WTC11 (cell line): ENCODE measurements at regions not wholly inside any gene's neighbourhood (a gene's known extent, or its start where the extent isn't known, plus 50 kb on each side); places are given as distances from the start of the nearest gene placed in this dataset.

Source experiments
- ATAC-seq: fragments of 200-7000 bp; cut with Tn5 transposase; 2 replicates; pipeline ENCODE4 v1.10.0; 2021; ENCODE audit warnings: mild to moderate bottlenecking, moderate library complexity
- CTCF ChIA-PET: fragments of 300-600 bp; sonication (Branson Sonifier 250); formaldehyde crosslinking; loops from one replicate; lab custom pipeline; 2021; ENCODE audit warnings: antibody characterized with exemption; lab: Charles Lee
- POLR2A ChIA-PET: fragments of 350-600 bp; sonication (Branson Sonifier 250); formaldehyde crosslinking; loops from one replicate; lab custom pipeline; 2021; ENCODE audit warnings: antibody characterized with exemption; lab: Charles Lee
- DNase-seq: peaks from one replicate; pipeline ENCODE4 v3.0.0; 2021; ENCODE audit warnings: low spot score
- H3K27ac Mint-ChIP-seq: 2 replicates; pipeline ENCODE4 v1.8.0; 2021; ENCODE audit warnings: mixed read lengths
- H3K27me3 Mint-ChIP-seq: 2 replicates; pipeline ENCODE4 v1.8.0; 2021; ENCODE audit warnings: low read depth, mild to moderate bottlenecking, moderate library complexity, mixed read lengths
- H3K36me3 Mint-ChIP-seq: 2 replicates; pipeline ENCODE4 v1.8.0; 2021; ENCODE audit warnings: mixed read lengths
- H3K4me1 Mint-ChIP-seq: 2 replicates; pipeline ENCODE4 v1.8.0; 2022; ENCODE audit warnings: mixed read lengths
- H3K4me3 Mint-ChIP-seq: 2 replicates; pipeline ENCODE4 v1.8.0; 2021; ENCODE audit warnings: mild to moderate bottlenecking, moderate library complexity, mixed read lengths
- H3K9me3 Mint-ChIP-seq: 2 replicates; pipeline ENCODE4 v1.8.0; 2021; ENCODE audit warnings: mixed read lengths
- CREB1 ChIP-seq: sonication (generic); formaldehyde crosslinking; IDR thresholded peaks from 2 replicates; pipeline ENCODE4 v1.8.0; 2023; ENCODE audit warnings: mild to moderate bottlenecking, missing genetic modification reagents
- CREM ChIP-seq: sonication (generic); formaldehyde crosslinking; IDR thresholded peaks from 2 replicates; pipeline ENCODE4 v1.8.1; 2022; ENCODE audit warnings: mild to moderate bottlenecking, missing genetic modification reagents, moderate library complexity
- E2F1 ChIP-seq: sonication (generic); formaldehyde crosslinking; IDR thresholded peaks from 2 replicates; pipeline ENCODE4 v1.8.0; 2022; ENCODE audit warnings: mild to moderate bottlenecking, missing genetic modification reagents
- EMX1 ChIP-seq: fragments of 250-450 bp; sonication (Bioruptor Pico); IDR thresholded peaks from 2 replicates; pipeline ENCODE4 v1.8.0; 2021; ENCODE audit warnings: mild to moderate bottlenecking
- ETV6 ChIP-seq: sonication (generic); formaldehyde crosslinking; IDR thresholded peaks from 2 replicates; pipeline ENCODE4 v1.8.1; 2022; ENCODE audit warnings: mild to moderate bottlenecking, missing genetic modification reagents
- FOXP1 ChIP-seq: sonication (generic); formaldehyde crosslinking; IDR thresholded peaks from 2 replicates; pipeline ENCODE4 v1.8.0; 2022; ENCODE audit warnings: missing genetic modification reagents, mild to moderate bottlenecking, moderate library complexity, borderline replicate concordance
- GABPB1 ChIP-seq: sonication (generic); formaldehyde crosslinking; IDR thresholded peaks from 2 replicates; pipeline ENCODE4 v1.8.1; 2023; ENCODE audit warnings: mild to moderate bottlenecking, missing genetic modification reagents
- GRHL2 ChIP-seq: fragments of 250-450 bp; sonication (Bioruptor Pico); IDR thresholded peaks from 2 replicates; pipeline ENCODE4 v1.8.0; 2022; ENCODE audit warnings: mild to moderate bottlenecking, moderate library complexity; ENCODE audit not compliant: insufficient replicate concordance, severe bottlenecking
- GTF2I ChIP-seq: fragments of 250-450 bp; sonication (Bioruptor Pico); conservative IDR thresholded peaks from 2 replicates; pipeline ENCODE4 v1.4.0; 2021; ENCODE audit warnings: mild to moderate bottlenecking
- HMGA2 ChIP-seq: fragments of 250-450 bp; sonication (Bioruptor Pico); IDR thresholded peaks from 2 replicates; pipeline ENCODE4 v1.4.0; 2021; ENCODE audit warnings: mild to moderate bottlenecking, moderate library complexity
- HMGXB4 ChIP-seq: sonication (generic); formaldehyde crosslinking; IDR thresholded peaks from 2 replicates; pipeline ENCODE4 v1.8.1; 2023; ENCODE audit warnings: mild to moderate bottlenecking, moderate library complexity, missing genetic modification reagents
- JUN ChIP-seq: sonication (generic); formaldehyde crosslinking; IDR thresholded peaks from 2 replicates; pipeline ENCODE4 v1.8.0; 2023; ENCODE audit warnings: mild to moderate bottlenecking, missing genetic modification reagents
- MLX ChIP-seq: sonication (generic); formaldehyde crosslinking; IDR thresholded peaks from 2 replicates; pipeline ENCODE4 v1.8.1; 2023; ENCODE audit warnings: mild to moderate bottlenecking, missing genetic modification reagents, moderate library complexity
- MXD4 ChIP-seq: fragments of 250-450 bp; sonication (Bioruptor Pico); IDR thresholded peaks from 2 replicates; pipeline ENCODE4 v1.8.0; 2021; ENCODE audit warnings: mild to moderate bottlenecking, moderate library complexity, borderline replicate concordance
- NFE2L1 ChIP-seq: sonication (generic); formaldehyde crosslinking; IDR thresholded peaks from 2 replicates; pipeline ENCODE4 v1.8.1; 2023; ENCODE audit warnings: missing genetic modification reagents
- NFYB ChIP-seq: sonication (generic); formaldehyde crosslinking; conservative IDR thresholded peaks from 2 replicates; pipeline ENCODE4 v1.8.0; 2022; ENCODE audit warnings: low read depth, missing genetic modification reagents
- NR3C1 ChIP-seq: sonication (generic); formaldehyde crosslinking; conservative IDR thresholded peaks from 2 replicates; pipeline ENCODE4 v1.8.1; 2023; ENCODE audit warnings: low read depth, mild to moderate bottlenecking, missing genetic modification reagents
- RELA ChIP-seq: sonication (generic); formaldehyde crosslinking; IDR thresholded peaks from 2 replicates; pipeline ENCODE4 v1.8.1; 2022; ENCODE audit warnings: missing genetic modification reagents, mild to moderate bottlenecking, borderline replicate concordance
- SMAD3 ChIP-seq: sonication (generic); formaldehyde crosslinking; IDR thresholded peaks from 2 replicates; pipeline ENCODE4 v1.8.0; 2022; ENCODE audit warnings: missing genetic modification reagents, mild to moderate bottlenecking, borderline replicate concordance
- STAT6 ChIP-seq: sonication (generic); formaldehyde crosslinking; conservative IDR thresholded peaks from 2 replicates; pipeline ENCODE4 v1.8.1; 2023; ENCODE audit warnings: mild to moderate bottlenecking, low read depth, missing genetic modification reagents, moderate library complexity
- TCF7 ChIP-seq: sonication (generic); formaldehyde crosslinking; IDR thresholded peaks from 2 replicates; pipeline ENCODE4 v1.8.0; 2022; ENCODE audit warnings: mild to moderate bottlenecking, low read depth, missing genetic modification reagents, moderate library complexity
- TEAD1 ChIP-seq: sonication (generic); formaldehyde crosslinking; IDR thresholded peaks from 2 replicates; pipeline ENCODE4 v1.8.0; 2022; ENCODE audit warnings: mild to moderate bottlenecking, missing genetic modification reagents
- TEAD4 ChIP-seq: sonication (generic); formaldehyde crosslinking; IDR thresholded peaks from 2 replicates; pipeline ENCODE4 v1.8.0; 2022; ENCODE audit warnings: mild to moderate bottlenecking, missing genetic modification reagents
- ZNF121 ChIP-seq: sonication (generic); formaldehyde crosslinking; IDR thresholded peaks from 2 replicates; pipeline ENCODE4 v1.8.0; 2023; ENCODE audit warnings: missing genetic modification reagents
- ZNF219 ChIP-seq: sonication (generic); formaldehyde crosslinking; IDR thresholded peaks from 2 replicates; pipeline ENCODE4 v1.8.0; 2023; ENCODE audit warnings: missing genetic modification reagents, mild to moderate bottlenecking, borderline replicate concordance
- ZNF232 ChIP-seq: sonication (generic); formaldehyde crosslinking; IDR thresholded peaks from 2 replicates; pipeline ENCODE4 v1.8.0; 2022; ENCODE audit warnings: mild to moderate bottlenecking, missing genetic modification reagents
- ZNF423 ChIP-seq: fragments of 250-450 bp; sonication (Bioruptor Pico); IDR thresholded peaks from 2 replicates; pipeline ENCODE4 v2.1.2; 2022; ENCODE audit warnings: mild to moderate bottlenecking, moderate library complexity
- ZNF671 ChIP-seq: fragments of 250-450 bp; sonication (Bioruptor Pico); IDR thresholded peaks from 2 replicates; pipeline ENCODE4 v1.8.0; 2021; ENCODE audit warnings: mild to moderate bottlenecking
- TF ChIP-seq, protein P1 (sequence below): sonication (generic); formaldehyde crosslinking; IDR thresholded peaks from 2 replicates; pipeline ENCODE4 v1.8.1; 2023; ENCODE audit warnings: mild to moderate bottlenecking, missing genetic modification reagents, moderate library complexity

DNA sequence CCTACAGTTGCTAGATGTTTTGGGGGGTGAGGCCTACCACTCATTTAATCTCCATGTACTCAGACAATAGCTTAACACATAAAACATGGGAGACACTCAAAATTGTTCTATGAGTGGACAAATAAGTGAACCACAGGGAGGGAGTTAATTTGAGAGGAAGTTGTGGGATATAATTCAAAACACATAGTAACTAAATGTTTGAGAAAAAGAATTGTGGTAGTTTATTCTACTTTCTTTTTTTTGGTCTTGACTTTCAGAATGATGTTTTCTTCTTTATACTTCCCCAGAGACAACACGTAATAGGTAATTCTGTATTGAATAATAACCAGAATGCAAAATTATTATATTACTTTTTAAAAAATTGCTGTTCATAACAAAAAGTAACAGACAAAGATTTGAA is 453.8 kb downstream of the RFPL4B start:
- Mint-ChIP-seq H3K27ac (no peak overlapping the region), H3K4me3 (no peak overlapping the region), H3K9me3 (peaks cover 9% of the 10 kb centered on the region), H3K4me1 (peaks cover 6% of the 10 kb centered on the region), H3K27me3 (peaks cover 20% of the 10 kb centered on the region), H3K36me3 (no peaks in the 10 kb centered on the region)
- POLR2A ChIA-PET, result no interaction called here
- no peak for ATAC-seq
- DNase-seq, result no peak
- CTCF ChIA-PET, result no interaction called here
- no peak for TF ChIP-seq EMX1 (CRISPR knock-in tag)
- TF ChIP-seq E2F1 (CRISPR knock-in tag), result no peak
- TF ChIP-seq MXD4 (CRISPR knock-in tag), result no peak
- TF ChIP-seq ZNF219, result no peak
- TF ChIP-seq NFE2L1 (CRISPR knock-in tag), result no peak
- no peak for TF ChIP-seq CREB1 (CRISPR knock-in tag)
- TF ChIP-seq ZNF671, result no peak
- no peak for TF ChIP-seq SMAD3
- no peak for TF ChIP-seq HMGA2
- TF ChIP-seq TCF7 (CRISPR knock-in tag), result no peak
- no peak for TF ChIP-seq ZNF423 (CRISPR knock-in tag)

DNA sequence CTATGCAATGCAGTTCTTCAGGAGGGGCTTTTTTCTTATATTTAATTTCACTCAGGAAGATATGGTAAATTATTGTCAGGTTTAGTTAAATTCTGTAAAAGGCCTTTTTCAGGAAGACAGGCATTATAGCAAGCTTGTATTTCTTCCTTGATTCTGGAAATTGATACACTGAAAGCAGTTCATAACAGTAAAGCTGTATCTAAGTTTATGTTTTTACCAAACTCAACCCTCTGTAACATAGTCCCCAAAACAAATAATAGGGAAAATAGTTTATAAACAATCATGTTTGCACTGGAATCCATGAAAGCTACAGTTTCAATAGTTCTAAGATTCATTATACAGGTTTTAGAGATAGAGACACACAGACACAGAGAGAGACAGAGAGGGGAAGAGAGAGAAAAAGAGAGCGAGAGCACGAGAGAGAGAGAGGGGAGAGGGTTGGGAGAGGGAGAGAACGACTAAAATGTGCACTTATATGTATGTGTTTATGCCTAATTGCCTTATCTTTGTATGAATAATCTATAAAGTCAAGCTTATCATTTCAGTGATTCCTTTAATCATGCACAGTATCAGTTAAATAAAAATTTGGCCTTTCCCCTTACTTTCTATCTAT is 454.4 kb downstream of the RFPL4B start:
- CTCF ChIA-PET, result no interaction called here
- peaks cover 6% of the 10 kb centered on the region for H3K4me1 Mint-ChIP-seq
- TF ChIP-seq MLX (CRISPR knock-in tag) (no peak), ZNF232 (CRISPR knock-in tag) (no peak), TEAD1 (CRISPR knock-in tag) (no peak), ZNF671 (no peak), NR3C1 (CRISPR knock-in tag) (no peak), GRHL2 (CRISPR knock-in tag) (no peak), ZNF121 (CRISPR knock-in tag) (no peak), TEAD4 (no peak), NFYB (CRISPR knock-in tag) (no peak), CREB1 (CRISPR knock-in tag) (no peak), GABPB1 (CRISPR knock-in tag) (no peak), FOXP1 (CRISPR knock-in tag) (no peak), ZNF219 (no peak), ETV6 (CRISPR knock-in tag) (no peak), HMGA2 (no peak), GTF2I (CRISPR knock-in tag) (no peak), CREM (CRISPR knock-in tag) (no peak)
- TF ChIP-seq, all 79 proteins: peak for 0
- Mint-ChIP-seq H3K36me3 (no peaks in the 10 kb centered on the region), H3K4me3 (no peak overlapping the region), H3K9me3 (peaks cover 9% of the 10 kb centered on the region), H3K27me3 (peaks cover 13% of the 10 kb centered on the region), H3K27ac (no peak overlapping the region)
- DNase-seq (no peak), ATAC-seq (no peak)
- POLR2A ChIA-PET, result no interaction called here

DNA sequence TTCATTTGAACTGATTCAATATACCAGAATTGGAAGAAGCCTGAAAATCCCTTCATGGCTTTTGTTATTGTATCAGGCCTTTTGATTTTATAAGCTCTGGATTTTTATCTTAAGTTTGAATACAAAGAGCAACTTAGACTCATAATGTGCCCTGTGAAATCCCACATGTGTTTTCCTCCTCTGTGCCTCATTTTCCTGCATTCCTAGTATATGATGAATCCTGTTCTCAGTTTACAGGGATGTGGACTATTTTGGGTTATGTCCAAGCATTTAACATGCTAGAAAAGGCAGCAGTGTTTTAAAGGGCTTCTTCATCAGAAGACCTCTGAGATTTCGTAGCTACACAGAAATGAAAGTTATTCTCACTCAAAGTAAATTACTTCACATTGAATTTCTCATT is 455.0 kb downstream of the RFPL4B start:
- H3K4me3 Mint-ChIP-seq, result no peak overlapping the region
- peaks cover 6% of the 10 kb centered on the region for H3K4me1 Mint-ChIP-seq
- no peak for ATAC-seq
- ChIA-PET POLR2A (no interaction called here), CTCF (no interaction called here)
- H3K9me3 Mint-ChIP-seq, result peaks cover 9% of the 10 kb centered on the region
- peaks cover 8% of the 10 kb centered on the region for H3K27me3 Mint-ChIP-seq
- H3K27ac Mint-ChIP-seq, result no peak overlapping the region
- H3K36me3 Mint-ChIP-seq, result no peaks in the 10 kb centered on the region
- no peak for DNase-seq
- TF ChIP-seq JUN (CRISPR knock-in tag), result no peak
- TF ChIP-seq, protein P1, sequence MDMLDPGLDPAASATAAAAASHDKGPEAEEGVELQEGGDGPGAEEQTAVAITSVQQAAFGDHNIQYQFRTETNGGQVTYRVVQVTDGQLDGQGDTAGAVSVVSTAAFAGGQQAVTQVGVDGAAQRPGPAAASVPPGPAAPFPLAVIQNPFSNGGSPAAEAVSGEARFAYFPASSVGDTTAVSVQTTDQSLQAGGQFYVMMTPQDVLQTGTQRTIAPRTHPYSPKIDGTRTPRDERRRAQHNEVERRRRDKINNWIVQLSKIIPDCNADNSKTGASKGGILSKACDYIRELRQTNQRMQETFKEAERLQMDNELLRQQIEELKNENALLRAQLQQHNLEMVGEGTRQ (CRISPR knock-in tag), result no peak
- TF ChIP-seq TEAD1 (CRISPR knock-in tag), result no peak
- TF ChIP-seq STAT6 (CRISPR knock-in tag), result no peak
- no peak for TF ChIP-seq HMGXB4
- TF ChIP-seq ZNF423 (CRISPR knock-in tag), result no peak
- no peak for TF ChIP-seq RELA (CRISPR knock-in tag)
